ENCODE measurements at regions not wholly inside any gene's neighbourhood (a gene's known extent, or its start where the extent isn't known, plus 50 kb on each side); places are given as distances from the start of the nearest gene placed in this dataset.

DNA sequence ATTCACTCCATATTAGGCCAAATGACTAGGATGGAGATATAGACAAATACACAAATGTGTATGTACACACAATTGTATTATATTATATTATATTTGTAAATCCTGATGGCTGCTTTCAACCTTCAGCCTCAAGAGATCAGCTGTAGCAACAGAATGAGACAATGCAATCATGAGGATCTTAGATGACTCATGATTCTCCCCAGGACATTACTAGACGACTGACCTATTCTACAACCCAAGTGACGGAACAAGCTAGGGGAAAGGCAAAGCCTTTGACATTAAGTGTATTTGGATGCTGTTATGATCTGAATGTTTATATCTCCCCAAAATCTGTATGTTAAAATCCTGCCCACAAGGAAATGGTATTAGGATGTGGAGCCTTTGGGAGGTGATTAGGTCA is 66.5 kb downstream of the COX7C start:
- no peak overlapping the region for H3K27ac Mint-ChIP-seq
- intact Hi-C loops (cut with micrococcal nuclease), result no loop called here
- no peaks in the 10 kb centered on the region for H3K27me3 Mint-ChIP-seq
- H3K9me3 Mint-ChIP-seq, result no peaks in the 10 kb centered on the region
- TF ChIP-seq, protein P1, sequence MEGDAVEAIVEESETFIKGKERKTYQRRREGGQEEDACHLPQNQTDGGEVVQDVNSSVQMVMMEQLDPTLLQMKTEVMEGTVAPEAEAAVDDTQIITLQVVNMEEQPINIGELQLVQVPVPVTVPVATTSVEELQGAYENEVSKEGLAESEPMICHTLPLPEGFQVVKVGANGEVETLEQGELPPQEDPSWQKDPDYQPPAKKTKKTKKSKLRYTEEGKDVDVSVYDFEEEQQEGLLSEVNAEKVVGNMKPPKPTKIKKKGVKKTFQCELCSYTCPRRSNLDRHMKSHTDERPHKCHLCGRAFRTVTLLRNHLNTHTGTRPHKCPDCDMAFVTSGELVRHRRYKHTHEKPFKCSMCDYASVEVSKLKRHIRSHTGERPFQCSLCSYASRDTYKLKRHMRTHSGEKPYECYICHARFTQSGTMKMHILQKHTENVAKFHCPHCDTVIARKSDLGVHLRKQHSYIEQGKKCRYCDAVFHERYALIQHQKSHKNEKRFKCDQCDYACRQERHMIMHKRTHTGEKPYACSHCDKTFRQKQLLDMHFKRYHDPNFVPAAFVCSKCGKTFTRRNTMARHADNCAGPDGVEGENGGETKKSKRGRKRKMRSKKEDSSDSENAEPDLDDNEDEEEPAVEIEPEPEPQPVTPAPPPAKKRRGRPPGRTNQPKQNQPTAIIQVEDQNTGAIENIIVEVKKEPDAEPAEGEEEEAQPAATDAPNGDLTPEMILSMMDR (IDR thresholded peaks at IDR 0.05), result no peak
- POLR2A ChIA-PET, result no interaction called here
- no peaks in the 10 kb centered on the region for H3K36me3 Mint-ChIP-seq (ENCODE audit: low read depth)
- CTCF ChIA-PET, result no interaction called here
- no peak overlapping the region for H3K4me3 Mint-ChIP-seq
- ATAC-seq (no peak), DNase-seq (no peak)
- no peaks in the 10 kb centered on the region for H3K4me1 Mint-ChIP-seq (ENCODE audit: low read depth)

DNA sequence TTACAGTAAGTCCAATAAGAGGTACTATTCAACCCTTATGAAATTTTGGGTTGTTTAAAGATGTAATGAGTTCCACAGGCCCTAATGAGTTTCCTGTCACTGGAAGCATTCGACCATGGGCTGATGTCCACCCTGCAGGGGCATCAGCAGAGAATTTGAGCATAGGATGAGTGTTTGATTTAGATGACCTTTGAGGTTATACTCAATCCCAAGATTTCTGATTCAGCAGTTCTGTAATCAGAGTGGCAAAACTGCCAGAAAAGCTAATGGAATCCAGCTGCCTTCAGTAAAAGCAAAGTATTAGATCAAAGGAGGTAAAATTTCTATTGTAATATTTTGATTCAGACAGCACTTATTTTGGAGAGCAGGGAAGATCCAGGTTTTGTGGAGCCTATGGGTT is 68.3 kb downstream of the COX7C start:
- ATAC-seq, result no peak
- intact Hi-C loops (cut with micrococcal nuclease), result no loop called here
- TF ChIP-seq, protein P1 (IDR thresholded peaks at IDR 0.05), result no peak
- H3K36me3 Mint-ChIP-seq (ENCODE audit: low read depth), result no peaks in the 10 kb centered on the region
- no peaks in the 10 kb centered on the region for H3K4me1 Mint-ChIP-seq (ENCODE audit: low read depth)
- no peaks in the 10 kb centered on the region for H3K9me3 Mint-ChIP-seq
- no peak overlapping the region for H3K27ac Mint-ChIP-seq
- DNase-seq, result no peak
- no peak overlapping the region for H3K4me3 Mint-ChIP-seq
- H3K27me3 Mint-ChIP-seq, result no peaks in the 10 kb centered on the region
- CTCF ChIA-PET, result no interaction called here
- POLR2A ChIA-PET, result no interaction called here

DNA sequence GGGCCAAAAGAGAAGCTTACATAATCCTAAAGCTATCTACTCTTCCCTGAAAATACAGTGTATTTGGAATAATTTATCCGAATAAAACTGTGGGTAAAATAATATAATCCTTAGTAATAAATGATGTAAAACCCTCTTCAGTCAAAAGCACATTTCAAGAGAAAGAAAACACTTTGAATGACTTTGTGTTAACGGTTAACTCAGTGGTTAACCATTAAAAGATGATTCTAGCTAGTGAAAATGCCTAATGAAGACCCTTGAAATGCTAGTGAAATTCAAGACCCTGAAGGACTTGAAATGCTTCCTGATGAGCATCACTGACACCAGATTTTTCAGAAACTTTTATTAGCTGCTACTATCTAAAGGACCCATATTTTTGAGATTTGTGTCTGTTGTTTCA is 70.7 kb downstream of the COX7C start:
- Mint-ChIP-seq H3K36me3 (ENCODE audit: low read depth) (no peaks in the 10 kb centered on the region), H3K27ac (no peak overlapping the region), H3K4me1 (ENCODE audit: low read depth) (no peaks in the 10 kb centered on the region), H3K9me3 (no peaks in the 10 kb centered on the region), H3K4me3 (no peak overlapping the region), H3K27me3 (no peaks in the 10 kb centered on the region)
- POLR2A ChIA-PET, result no interaction called here
- DNase-seq (no peak), ATAC-seq (no peak)
- TF ChIP-seq, protein P1 (IDR thresholded peaks at IDR 0.05), result no peak
- CTCF ChIA-PET, result interaction anchor here (1.4 kb wide), 1 partner anchor 22 kb away, joined by 3 read pairs; no protein-coding TSS in a partner anchor
- intact Hi-C loops (cut with micrococcal nuclease), result no loop called here

DNA sequence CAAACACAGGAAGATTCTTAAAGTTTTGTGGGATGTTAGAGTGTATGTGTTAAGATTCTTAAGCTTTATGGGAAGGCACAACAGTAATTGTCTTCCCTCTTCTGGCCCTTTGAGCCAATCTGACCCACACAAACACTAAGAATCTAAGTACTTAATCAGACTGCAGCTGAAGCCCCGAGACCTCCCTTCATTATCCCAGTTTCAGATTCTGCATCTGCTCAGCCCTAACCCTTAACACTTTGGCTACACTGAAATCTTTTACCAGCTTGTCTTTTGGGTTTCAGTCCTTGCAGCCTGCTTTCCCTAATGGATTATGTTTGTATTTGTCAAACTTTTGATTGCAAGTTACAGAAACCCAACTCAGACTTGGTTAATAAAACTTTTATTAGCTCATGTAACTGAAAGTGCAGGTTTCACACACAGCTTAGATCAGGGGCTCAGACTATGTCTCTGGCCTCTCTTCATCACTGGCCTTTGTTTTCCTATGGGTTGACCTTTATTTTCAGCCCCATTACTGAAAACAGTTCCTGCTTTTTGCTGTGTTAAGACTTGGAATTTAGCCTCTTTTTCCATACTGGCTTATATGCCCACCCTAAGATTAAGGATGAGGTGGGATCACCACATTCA is 71.5 kb downstream of the COX7C start:
- intact Hi-C loops (cut with micrococcal nuclease), result no loop called here
- ATAC-seq (no peak), DNase-seq (no peak)
- Mint-ChIP-seq H3K27me3 (no peaks in the 10 kb centered on the region), H3K4me3 (no peak overlapping the region), H3K4me1 (ENCODE audit: low read depth) (no peaks in the 10 kb centered on the region), H3K9me3 (no peaks in the 10 kb centered on the region), H3K36me3 (ENCODE audit: low read depth) (no peaks in the 10 kb centered on the region), H3K27ac (no peak overlapping the region)
- POLR2A ChIA-PET, result no interaction called here
- TF ChIP-seq, protein P1 (IDR thresholded peaks at IDR 0.05), result no peak
- CTCF ChIA-PET, result interaction anchor here (1.0 kb wide), 1 partner anchor 10 kb away, joined by 3 read pairs; no protein-coding TSS in a partner anchor

DNA sequence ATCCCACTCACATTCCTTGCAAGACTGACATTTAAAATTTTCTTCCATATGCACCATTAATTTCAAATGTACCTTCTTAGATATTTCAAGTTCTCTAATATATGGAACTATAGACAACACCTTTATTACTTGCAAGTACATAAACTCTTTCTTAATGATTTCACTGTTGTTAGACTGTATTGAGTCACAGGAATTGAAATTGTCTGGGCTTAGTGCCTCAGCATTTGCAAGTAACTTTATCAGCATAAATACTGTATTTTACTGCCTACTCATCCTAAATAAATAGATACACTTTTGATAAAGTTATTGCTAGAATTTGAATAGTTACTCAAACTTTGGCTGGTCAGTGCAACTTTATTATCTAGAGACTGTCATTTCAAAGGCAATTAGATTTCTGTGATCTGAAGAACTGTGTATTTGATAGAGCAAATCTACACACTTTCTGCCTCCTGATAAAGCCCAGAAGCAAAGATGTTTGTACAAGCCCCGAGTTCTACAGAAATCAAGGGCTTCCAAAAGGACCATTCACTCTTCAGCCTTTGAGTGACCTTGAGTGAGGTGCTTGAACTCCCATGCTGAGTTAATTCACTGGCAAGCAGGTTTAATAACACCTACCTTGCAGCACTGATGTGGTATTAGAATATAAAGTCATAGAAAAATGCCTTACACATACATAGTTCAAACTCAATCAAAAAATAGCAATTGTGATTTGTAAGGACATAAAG is 91.6 kb downstream of the COX7C start:
- DNase-seq (no peak), ATAC-seq (no peak)
- Mint-ChIP-seq H3K9me3 (peaks cover 1% of the 10 kb centered on the region), H3K27me3 (peaks cover 12% of the 10 kb centered on the region), H3K27ac (no peak overlapping the region), H3K36me3 (ENCODE audit: low read depth) (no peaks in the 10 kb centered on the region), H3K4me3 (no peak overlapping the region), H3K4me1 (ENCODE audit: low read depth) (no peaks in the 10 kb centered on the region)
- ChIA-PET POLR2A (no interaction called here), CTCF (no interaction called here)
- TF ChIP-seq, protein P1 (IDR thresholded peaks at IDR 0.05), result no peak
- intact Hi-C loops (cut with micrococcal nuclease), result no loop called here
